ENCODE measurements at regions not wholly inside any gene's neighbourhood (a gene's known extent, or its start where the extent isn't known, plus 50 kb on each side); places are given as distances from the start of the nearest gene placed in this dataset.

- no peak for TF ChIP-seq CTCF (CRISPR knock-in tag; IDR thresholded peaks at IDR 0.05)
- TF ChIP-seq EP300 (IDR thresholded peaks at IDR 0.05; ENCODE audit: low read depth in 2 of 2, low read length in 2 of 2) = no peak
- no peak for TF ChIP-seq EP300 (CRISPR knock-in tag; IDR thresholded peaks at IDR 0.05; ENCODE audit: borderline replicate concordance)
- no peak for TF ChIP-seq TEF (CRISPR knock-in tag; IDR thresholded peaks at IDR 0.05)
- TF ChIP-seq ZNF547 (CRISPR knock-in tag; IDR thresholded peaks at IDR 0.05) = no peak
- no peak for TF ChIP-seq REST (IDR thresholded peaks at IDR 0.05; ENCODE audit: borderline replicate concordance in 1 of 2, low read depth in 1 of 2, low read length in 2 of 2)
- TF ChIP-seq MAFF (IDR thresholded peaks at IDR 0.05; ENCODE audit: low read depth, low read length) = no peak
- no peak for TF ChIP-seq EZH2 (conservative IDR thresholded peaks at IDR 0.05; ENCODE audit: low read depth, low read length)
- TF ChIP-seq JDP2 (CRISPR knock-in tag; IDR thresholded peaks at IDR 0.05; ENCODE audit: borderline replicate concordance) = no peak
- no peak for TF ChIP-seq CHD2 (IDR thresholded peaks at IDR 0.05; ENCODE audit: low read depth, low read length)
- TF ChIP-seq POGK (CRISPR knock-in tag; conservative IDR thresholded peaks at IDR 0.05) = no peak
- TF ChIP-seq ZBTB40 (IDR thresholded peaks at IDR 0.05) = no peak
- TF ChIP-seq ZBTB40 (CRISPR knock-in tag; IDR thresholded peaks at IDR 0.05) = no peak
- TF ChIP-seq ZNF781 (CRISPR knock-in tag; IDR thresholded peaks at IDR 0.05; ENCODE audit: borderline replicate concordance, not compliant biosample characterization) = no peak
- TF ChIP-seq ZBTB1 (CRISPR knock-in tag; IDR thresholded peaks at IDR 0.05; ENCODE audit: borderline replicate concordance) = no peak
- no peak for TF ChIP-seq MNT (IDR thresholded peaks at IDR 0.05)
Measured at GRCh38 chr2:236974752-236975151, 110.9 kb upstream of the COPS8 start.

All from HepG2 (cell line).